Loucy (cell line): ENCODE measurements at regions not wholly inside any gene's neighbourhood (a gene's known extent, or its start where the extent isn't known, plus 50 kb on each side); places are given as distances from the start of the nearest gene placed in this dataset.

ENCODE experiments used
- EZH2phosphoT487 ChIP-seq: fragments of 200-600 bp; IDR thresholded peaks from 2 replicates; pipeline ENCODE4 v1.6.1; 2018; ENCODE audit warnings: antibody characterized with exemption, mild to moderate bottlenecking, moderate library complexity, borderline replicate concordance
- TF ChIP-seq, protein P1 (sequence below): fragments of 200-600 bp; sonication (generic); conservative IDR thresholded peaks from 2 replicates; pipeline ENCODE4 v1.5.1; 2014; ENCODE audit warnings: mild to moderate bottlenecking, antibody characterized with exemption, low read length

DNA sequence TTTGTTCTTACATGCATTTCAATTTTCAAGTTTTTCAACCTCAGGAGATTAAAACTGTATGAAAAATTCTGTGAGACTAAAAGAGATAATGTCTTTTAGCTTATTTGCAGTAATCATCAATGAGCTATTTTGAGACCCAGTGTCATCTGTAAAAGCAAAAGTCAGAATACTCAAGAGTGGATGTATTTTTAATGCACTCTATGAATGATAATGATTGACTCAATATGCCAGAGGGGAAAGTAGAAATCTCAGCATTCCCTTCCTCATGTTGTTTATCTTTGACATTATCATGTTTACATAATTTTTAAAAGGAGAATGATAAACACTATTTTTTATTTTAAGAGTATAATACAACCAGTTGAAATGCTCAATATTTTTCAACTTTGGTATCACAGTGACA is 162.1 kb downstream of the MMUT start:
- TF ChIP-seq, protein P1, sequence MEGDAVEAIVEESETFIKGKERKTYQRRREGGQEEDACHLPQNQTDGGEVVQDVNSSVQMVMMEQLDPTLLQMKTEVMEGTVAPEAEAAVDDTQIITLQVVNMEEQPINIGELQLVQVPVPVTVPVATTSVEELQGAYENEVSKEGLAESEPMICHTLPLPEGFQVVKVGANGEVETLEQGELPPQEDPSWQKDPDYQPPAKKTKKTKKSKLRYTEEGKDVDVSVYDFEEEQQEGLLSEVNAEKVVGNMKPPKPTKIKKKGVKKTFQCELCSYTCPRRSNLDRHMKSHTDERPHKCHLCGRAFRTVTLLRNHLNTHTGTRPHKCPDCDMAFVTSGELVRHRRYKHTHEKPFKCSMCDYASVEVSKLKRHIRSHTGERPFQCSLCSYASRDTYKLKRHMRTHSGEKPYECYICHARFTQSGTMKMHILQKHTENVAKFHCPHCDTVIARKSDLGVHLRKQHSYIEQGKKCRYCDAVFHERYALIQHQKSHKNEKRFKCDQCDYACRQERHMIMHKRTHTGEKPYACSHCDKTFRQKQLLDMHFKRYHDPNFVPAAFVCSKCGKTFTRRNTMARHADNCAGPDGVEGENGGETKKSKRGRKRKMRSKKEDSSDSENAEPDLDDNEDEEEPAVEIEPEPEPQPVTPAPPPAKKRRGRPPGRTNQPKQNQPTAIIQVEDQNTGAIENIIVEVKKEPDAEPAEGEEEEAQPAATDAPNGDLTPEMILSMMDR: no peak
- TF ChIP-seq EZH2phosphoT487: no peak
